ENCODE measurements at regions not wholly inside any gene's neighbourhood (a gene's known extent, or its start where the extent isn't known, plus 50 kb on each side); places are given as distances from the start of the nearest gene placed in this dataset.

- no peak overlapping the region for H3K27ac ChIP-seq
- TF ChIP-seq CTCF (IDR thresholded peaks at IDR 0.05) = no peak
- H3K9me3 ChIP-seq = peaks cover 7% of the 10 kb centered on the region
- WGBS, 3 donors = 81 to 85% (median 82%) methylated on average over 22 to 24 of the region's 24 CpGs
- no peak for ATAC-seq
- H3K4me3 ChIP-seq = no peak overlapping the region
- no peaks in the 10 kb centered on the region for H3K4me1 ChIP-seq
- peaks cover 0 to 7% (median 2%) of the 10 kb centered on the region in 3 donors for H3K27me3 ChIP-seq (ENCODE audit: insufficient read depth in 3 of 3, low read length in 2 of 3)
- intact Hi-C loops (cut with DNase I) = no loop called here
- no peaks in the 10 kb centered on the region for H3K36me3 ChIP-seq (ENCODE audit: insufficient read depth in 1 of 2, low read depth in 1 of 2)
- DNase-seq = no peak
These were observed 225.9 kb downstream of the BRD1 start for GRCh38 chr22:49601614-49602321.

- DNase-seq (peak in 1 of 2 donors; percentile 34), ATAC-seq (no peak)
- WGBS, 3 donors = 81 to 93% (median 82%) methylated on average over 13 of the region's 13 CpGs
- Histone ChIP-seq H3K4me3 (no peak overlapping the region), H3K27ac (no peak overlapping the region), H3K27me3 (ENCODE audit: insufficient read depth in 3 of 3, low read length in 2 of 3) (peaks cover 0 to 7% (median 2%) of the 10 kb centered on the region in 3 donors), H3K36me3 (ENCODE audit: insufficient read depth in 1 of 2, low read depth in 1 of 2) (no peaks in the 10 kb centered on the region), H3K4me1 (no peaks in the 10 kb centered on the region), H3K9me3 (peaks cover 7% of the 10 kb centered on the region)
- TF ChIP-seq CTCF (IDR thresholded peaks at IDR 0.05) = no peak
- intact Hi-C loops (cut with DNase I) = no loop called here
These were observed 226.7 kb downstream of the BRD1 start for GRCh38 chr22:49600891-49601431.

- Histone ChIP-seq H3K9me3 (peaks cover 7% of the 10 kb centered on the region), H3K27ac (no peak overlapping the region), H3K36me3 (ENCODE audit: insufficient read depth in 1 of 2, low read depth in 1 of 2) (no peaks in the 10 kb centered on the region), H3K4me1 (no peaks in the 10 kb centered on the region), H3K27me3 (ENCODE audit: insufficient read depth in 3 of 3, low read length in 2 of 3) (peaks cover 0 to 7% (median 2%) of the 10 kb centered on the region in 3 donors), H3K4me3 (no peak overlapping the region)
- intact Hi-C loops (cut with DNase I) = no loop called here
- ATAC-seq (no peak), DNase-seq (peak in 1 of 2 donors; percentile 41)
- no peak for TF ChIP-seq CTCF (IDR thresholded peaks at IDR 0.05)
- 81 to 83% (median 81%) methylated on average over 19 to 20 of the region's 20 CpGs for WGBS, 3 donors
These were observed 227.2 kb downstream of the BRD1 start for GRCh38 chr22:49600468-49600867.

GRCh38 chr22:49599691-49600455 is 227.8 kb downstream of the BRD1 start:
- Histone ChIP-seq H3K9me3 (peaks cover 4% of the 10 kb centered on the region), H3K27ac (no peak overlapping the region), H3K36me3 (ENCODE audit: insufficient read depth in 1 of 2, low read depth in 1 of 2) (no peaks in the 10 kb centered on the region), H3K4me3 (no peak overlapping the region), H3K27me3 (ENCODE audit: insufficient read depth in 3 of 3, low read length in 2 of 3) (peaks cover 0 to 7% (median 2%) of the 10 kb centered on the region in 3 donors), H3K4me1 (no peaks in the 10 kb centered on the region)
- ATAC-seq (no peak), DNase-seq (peak in 1 of 2 donors; percentile 45)
- TF ChIP-seq CTCF (IDR thresholded peaks at IDR 0.05) = no peak
- intact Hi-C loops (cut with DNase I) = no loop called here
- WGBS, 3 donors = 79 to 90% (median 87%) methylated on average over 24 to 25 of the region's 25 CpGs

Measured in psoas muscle (tissue), 7 donors.